HepG2 (cell line): ENCODE measurements at regions not wholly inside any gene's neighbourhood (a gene's known extent, or its start where the extent isn't known, plus 50 kb on each side); places are given as distances from the start of the nearest gene placed in this dataset.

ENCODE experiments used
- ATAC-seq: fragments of 200-7000 bp; cut with Tn5 transposase; 3 replicates; pipeline ENCODE4 v1.9.1; 2020; ENCODE audit warnings: mild to moderate bottlenecking, moderate library complexity
- BruUV-seq: library from RNA; stranded (reverse); fragments of 400-500 nt; replicated peaks from 2 replicates; lab custom pipeline; 2021; lab: Mats Ljungman, UMichigan
- CTCF ChIA-PET: fragments of 300-600 bp; formaldehyde crosslinking; extraction: SDS; loops from one replicate; lab custom pipeline; 2021; ENCODE audit warnings: low total read pairs, inconsistent platforms, low intra/inter-chr PET ratio; lab: Yijun Ruan, JAX
- POLR2A ChIA-PET: fragments of 350-600 bp; sonication (Branson Sonifier 250); formaldehyde crosslinking; loops from one replicate; lab custom pipeline; 2020; ENCODE audit warnings: antibody characterized with exemption, inconsistent platforms; lab: Yijun Ruan, JAX
- DNase-seq: peaks from one replicate; pipeline ENCODE4 v3.0.0-alpha.2; 2015; ENCODE audit warnings: low spot score
- FAIRE-seq: peaks from 3 replicates; lab custom pipeline; 2011; peaks lifted over from hg19 to GRCh38; lab: Jason Lieb, UNC
- H2AFZ ChIP-seq: one replicate; pipeline ENCODE4 v1.6.1; 2011; ENCODE audit warnings: low read length, inconsistent platforms
- H3K27ac ChIP-seq: fragments of 300-600 bp; 3 replicates; pipeline ENCODE4 v1.8.0; 2011; ENCODE audit warnings: mixed run types, mild to moderate bottlenecking, mixed read lengths, low read length, inconsistent platforms; ENCODE audit not compliant: insufficient read depth; ENCODE audit errors: extremely low read length
- H3K27me3 ChIP-seq, 2 experiments: fragments of 200-600 bp in 1 of 2; 2 replicates in 1 of 2; 3 replicates in 1 of 2; pipeline versions ENCODE4 v1.6.0 to v1.8.0; 2011; ENCODE audit warnings: low read length in 2 of 2, mild to moderate bottlenecking in 2 of 2, moderate library complexity in 2 of 2, inconsistent platforms in 1 of 2; ENCODE audit not compliant: insufficient read depth in 2 of 2, control insufficient read depth in 1 of 2
- H3K36me3 ChIP-seq, 2 experiments: fragments of 200-600 bp in 1 of 2; replicated peaks in 1 of 2; 2 replicates in 1 of 2; 3 replicates in 1 of 2; pipeline versions ENCODE4 v1.5.1 to v1.8.0; 2011; ENCODE audit warnings: low read length in 2 of 2, inconsistent platforms in 1 of 2; ENCODE audit not compliant: insufficient read depth in 2 of 2, control insufficient read depth in 1 of 2
- H3K4me1 ChIP-seq: 2 replicates; pipeline ENCODE4 v1.5.1; 2012; ENCODE audit warnings: low read length, inconsistent platforms; ENCODE audit not compliant: insufficient read depth
- H3K4me2 ChIP-seq: 2 replicates; pipeline ENCODE4 v1.6.0; 2011; ENCODE audit warnings: low read depth, low read length, inconsistent platforms
- H3K4me3 ChIP-seq, 3 experiments: fragments of 200-600 bp in 1 of 3; sonication (generic), shearing (Covaris generic) in 1 of 3; replicated peaks in 1 of 3; 2 replicates each; pipeline ENCODE4 v1.5.1; 2011 to 2016; ENCODE audit warnings: low read length in 3 of 3, inconsistent platforms in 2 of 3, low read depth in 2 of 3, mild to moderate bottlenecking in 2 of 3, control low read depth in 1 of 3, mixed read lengths in 1 of 3; ENCODE audit not compliant: insufficient read depth in 1 of 3
- H3K79me2 ChIP-seq: one replicate; pipeline ENCODE4 v1.6.1; 2011; ENCODE audit warnings: low read length, inconsistent platforms; ENCODE audit not compliant: insufficient read depth
- H3K9ac ChIP-seq: 2 replicates; pipeline ENCODE4 v1.6.0; 2011; ENCODE audit warnings: mild to moderate bottlenecking, low read depth, low read length, inconsistent platforms; ENCODE audit not compliant: insufficient read depth
- H3K9me3 ChIP-seq: 2 replicates; pipeline ENCODE4 v1.5.1; 2012; ENCODE audit warnings: mild to moderate bottlenecking, low read length
- H4K20me1 ChIP-seq: 2 replicates; pipeline ENCODE4 v1.6.0; 2011; ENCODE audit warnings: inconsistent platforms, mild to moderate bottlenecking, low read length, moderate library complexity; ENCODE audit not compliant: insufficient read depth
- CEBPZ ChIP-seq: IDR thresholded peaks from 2 replicates; pipeline ENCODE4 v1.6.1; 2012; ENCODE audit warnings: low read length, improper control_type of control experiment
- GPN1 ChIP-seq: sonication (generic); formaldehyde crosslinking; IDR thresholded peaks from 2 replicates; pipeline ENCODE4 v1.5.1; 2020; ENCODE audit warnings: missing genetic modification reagents, borderline replicate concordance
- HDAC1 ChIP-seq: sonication (generic); formaldehyde crosslinking; IDR thresholded peaks from 2 replicates; pipeline ENCODE4 v1.5.1; 2020; ENCODE audit warnings: mild to moderate bottlenecking, missing genetic modification reagents
- JUNB ChIP-seq: sonication (generic); formaldehyde crosslinking; IDR thresholded peaks from 2 replicates; pipeline ENCODE4 v1.8.0; 2022; ENCODE audit warnings: missing genetic modification reagents, mild to moderate bottlenecking, borderline replicate concordance
- RCOR2 ChIP-seq: IDR thresholded peaks from 2 replicates; pipeline ENCODE4 v1.6.1; 2016; ENCODE audit warnings: missing biosample characterization, missing genetic modification reagents
- STAT5B ChIP-seq: sonication (generic); formaldehyde crosslinking; IDR thresholded peaks from 2 replicates; pipeline ENCODE4 v1.4.0; 2020; ENCODE audit warnings: missing genetic modification reagents
- ZNF576 ChIP-seq: sonication (generic); formaldehyde crosslinking; IDR thresholded peaks from 2 replicates; pipeline ENCODE4 v1.4.0; 2020; ENCODE audit warnings: mild to moderate bottlenecking, missing genetic modification reagents
- ZNF775 ChIP-seq: sonication (generic); formaldehyde crosslinking; IDR thresholded peaks from 2 replicates; pipeline ENCODE4 v1.4.0; 2020; ENCODE audit warnings: missing genetic modification reagents, mild to moderate bottlenecking, moderate library complexity, borderline replicate concordance
- WGBS: methylation state at CpG from one replicate; pipeline ENCODE4 v1.1.6; 2017; ENCODE audit warnings: low lambda C conversion rate; 5-methylcytosine and 5-hydroxymethylcytosine counted together
- in situ Hi-C: cut with HindIII; loops from 2 replicates; pipeline ENCODE4 v1.10.0; 2017; ENCODE audit warnings: low pct_unique_long_range_greater_than_20kb; ENCODE audit not compliant: extremely low pct_ligation_motif_present
- intact Hi-C: fragments of 100-400 bp; cut with micrococcal nuclease; formaldehyde crosslinking; loops from one replicate; pipeline ENCODE4 v1.10.0; 2022; ENCODE audit not compliant: unreplicated experiment
- TF ChIP-seq, protein P1 (sequence below): sonication (generic); formaldehyde crosslinking; IDR thresholded peaks from 2 replicates; pipeline ENCODE4 v1.5.1; 2020; ENCODE audit warnings: missing genetic modification reagents, mild to moderate bottlenecking, borderline replicate concordance

DNA sequence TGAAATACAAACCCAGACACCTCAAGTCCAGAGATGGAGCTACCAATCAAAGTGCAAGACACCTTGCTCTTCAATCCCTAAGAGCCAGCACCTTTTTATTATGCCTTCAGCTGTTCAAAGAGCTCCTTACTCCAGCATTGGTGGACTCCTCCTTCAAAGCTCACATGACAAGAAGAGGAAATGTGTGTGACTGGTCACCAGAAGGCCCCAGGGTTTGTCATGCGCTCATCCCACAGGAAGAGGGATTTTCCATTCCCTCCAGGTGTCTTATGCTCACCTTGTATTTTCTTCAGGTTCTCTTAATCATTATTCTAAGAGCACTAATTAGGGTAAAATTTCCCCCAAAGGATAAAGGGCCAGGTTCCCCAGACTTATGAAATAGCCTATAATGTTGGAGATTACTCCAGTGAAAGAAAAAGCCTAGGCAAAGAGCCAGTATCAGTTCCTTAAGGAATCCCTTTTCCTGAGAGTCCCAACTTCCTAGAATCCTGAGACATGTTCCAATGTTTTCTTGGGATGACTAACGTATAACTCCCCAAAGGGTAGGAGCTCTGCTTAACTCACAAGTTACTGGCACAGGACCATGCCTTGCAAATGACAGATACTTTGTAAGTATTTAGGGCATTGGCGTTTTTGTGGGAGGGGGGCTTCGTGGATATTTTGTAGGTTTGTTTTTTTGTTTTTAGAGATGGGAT is 56.9 kb upstream of the SOX9 start:
- Histone ChIP-seq H2AFZ (no peak overlapping the region), H3K9me3 (no peaks in the 10 kb centered on the region), H3K4me2 (no peak overlapping the region), H3K27ac (no peak overlapping the region), H3K27me3 (no peaks in the 10 kb centered on the region; a peak in 1 of 5 replicates), H3K4me1 (no peaks in the 10 kb centered on the region), H4K20me1 (no peaks in the 10 kb centered on the region), H3K4me3 (no peak overlapping the region), H3K9ac (no peak overlapping the region), H3K36me3 (no peaks in the 10 kb centered on the region), H3K79me2 (no peaks in the 10 kb centered on the region)
- in situ Hi-C loops, result no loop called here
- no peak for FAIRE-seq
- TF ChIP-seq JUNB (CRISPR knock-in tag), result no peak
- no peak for TF ChIP-seq RCOR2 (CRISPR knock-in tag)
- no peak for TF ChIP-seq CEBPZ
- TF ChIP-seq, protein P1, sequence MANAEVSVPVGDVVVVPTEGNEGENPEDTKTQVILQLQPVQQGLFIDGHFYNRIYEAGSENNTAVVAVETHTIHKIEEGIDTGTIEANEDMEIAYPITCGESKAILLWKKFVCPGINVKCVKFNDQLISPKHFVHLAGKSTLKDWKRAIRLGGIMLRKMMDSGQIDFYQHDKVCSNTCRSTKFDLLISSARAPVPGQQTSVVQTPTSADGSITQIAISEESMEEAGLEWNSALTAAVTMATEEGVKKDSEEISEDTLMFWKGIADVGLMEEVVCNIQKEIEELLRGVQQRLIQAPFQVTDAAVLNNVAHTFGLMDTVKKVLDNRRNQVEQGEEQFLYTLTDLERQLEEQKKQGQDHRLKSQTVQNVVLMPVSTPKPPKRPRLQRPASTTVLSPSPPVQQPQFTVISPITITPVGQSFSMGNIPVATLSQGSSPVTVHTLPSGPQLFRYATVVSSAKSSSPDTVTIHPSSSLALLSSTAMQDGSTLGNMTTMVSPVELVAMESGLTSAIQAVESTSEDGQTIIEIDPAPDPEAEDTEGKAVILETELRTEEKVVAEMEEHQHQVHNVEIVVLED (CRISPR knock-in tag), result no peak
- no peak for TF ChIP-seq STAT5B
- no peak for TF ChIP-seq GPN1 (CRISPR knock-in tag)
- no peak for TF ChIP-seq ZNF775 (CRISPR knock-in tag)
- TF ChIP-seq HDAC1 (CRISPR knock-in tag), result no peak
- TF ChIP-seq ZNF576, result no peak
- intact Hi-C loops, result no loop called here
- BruUV-seq, result no TSS peak
- ChIA-PET CTCF (no interaction called here), POLR2A (no interaction called here)
- no peak for DNase-seq
- WGBS, result 33% methylated on average over 3 of the region's 4 CpGs
- ATAC-seq, result no peak
